Fibroblast of lung (primary cell): ENCODE measurements at regions not wholly inside any gene's neighbourhood (a gene's known extent, or its start where the extent isn't known, plus 50 kb on each side); places are given as distances from the start of the nearest gene placed in this dataset.
"Not testable (repeated sequence)": the region's sequence is repeated elsewhere in the genome, so short reads cannot be mapped to it uniquely, and the experiment has no call there.

Experiments used
- DNase-seq, 2 donors: peaks; one replicate each; pipeline versions ENCODE4 v3.0.0 to v3.0.0-alpha.2; 2010; ENCODE audit warnings: low read depth in 2 of 2
- H2AFZ ChIP-seq: 2 replicates; pipeline ENCODE4 v1.5.1; 2012; ENCODE audit warnings: low read length, control low read depth, inconsistent platforms
- H3K27ac ChIP-seq: 2 replicates; pipeline ENCODE4 v1.5.1; 2011; ENCODE audit warnings: low read length, control low read depth; ENCODE audit not compliant: insufficient read depth
- H3K27me3 ChIP-seq: 2 replicates; pipeline ENCODE4 v1.5.1; 2011; ENCODE audit warnings: mild to moderate bottlenecking, low read length; ENCODE audit not compliant: control insufficient read depth, insufficient read depth
- H3K36me3 ChIP-seq: 2 replicates; pipeline ENCODE4 v1.5.1; 2011; ENCODE audit warnings: low read length; ENCODE audit not compliant: control insufficient read depth, insufficient read depth
- H3K4me1 ChIP-seq: 2 replicates; pipeline ENCODE4 v1.5.1; 2011; ENCODE audit warnings: low read length; ENCODE audit not compliant: control insufficient read depth, insufficient read depth; ENCODE audit errors: extremely low read depth
- H3K4me2 ChIP-seq: 2 replicates; pipeline ENCODE4 v1.5.1; 2011; ENCODE audit warnings: low read length, control low read depth; ENCODE audit not compliant: insufficient read depth; ENCODE audit errors: extremely low read depth
- H3K4me3 ChIP-seq, 4 experiments: fragments of 200-600 bp in 1 of 4; sonication (generic) in 1 of 4; replicated peaks in 1 of 4; 2 replicates each; pipeline ENCODE4 v1.5.1; 2011 to 2016; ENCODE audit warnings: low read length in 4 of 4, low read depth in 3 of 4, mild to moderate bottlenecking in 3 of 4, control low read depth in 2 of 4, inconsistent platforms in 1 of 4, mixed read lengths in 1 of 4; ENCODE audit not compliant: insufficient read depth in 1 of 4; ENCODE audit errors: control extremely low read depth in 1 of 4
- H3K79me2 ChIP-seq: 2 replicates; pipeline ENCODE4 v1.5.1; 2012; ENCODE audit warnings: mild to moderate bottlenecking, low read length, inconsistent platforms; ENCODE audit not compliant: control insufficient read depth, insufficient read depth
- H3K9ac ChIP-seq: 2 replicates; pipeline ENCODE4 v1.5.1; 2011; ENCODE audit warnings: mild to moderate bottlenecking, low read length, control low read depth; ENCODE audit not compliant: insufficient read depth
- H3K9me3 ChIP-seq: 2 replicates; pipeline ENCODE4 v1.5.1; 2012; ENCODE audit warnings: low read depth, low read length; ENCODE audit not compliant: control insufficient read depth, insufficient read depth
- H4K20me1 ChIP-seq: 2 replicates; pipeline ENCODE4 v1.5.1; 2011; ENCODE audit warnings: low read length; ENCODE audit not compliant: control insufficient read depth, insufficient read depth; ENCODE audit errors: extremely low read depth

DNA sequence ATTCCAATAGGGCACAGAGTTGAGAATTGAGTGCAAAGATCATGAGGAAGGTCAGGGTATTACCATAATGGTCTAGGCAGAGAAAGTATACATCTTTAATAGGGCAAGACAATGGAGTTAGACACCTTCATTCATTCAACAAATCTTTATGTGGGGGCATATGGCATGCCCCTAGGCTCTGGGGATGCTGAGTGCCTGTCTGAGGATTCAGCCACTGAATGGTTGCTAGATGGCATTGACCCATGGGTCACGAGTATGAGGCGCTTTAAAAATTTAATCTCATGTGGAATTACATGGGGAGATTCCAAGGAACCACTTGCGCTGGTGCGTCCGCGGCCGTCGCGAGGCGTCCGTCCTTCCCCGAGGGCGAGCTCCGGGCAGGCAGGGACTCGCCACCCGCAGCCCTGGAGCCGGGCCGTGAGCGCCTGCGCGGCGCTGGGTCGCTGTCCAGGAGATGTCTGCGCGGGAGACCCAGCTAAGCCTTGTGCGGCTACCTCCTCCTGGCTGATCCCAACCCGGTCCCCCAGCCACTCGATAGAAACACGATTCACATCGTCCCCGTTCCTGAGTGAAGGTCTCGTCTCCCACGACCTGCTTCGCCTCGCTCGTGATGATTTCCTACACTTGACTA, 152.1 kb upstream of the ZNF322 start:
- not testable (repeated sequence) for H3K9me3 ChIP-seq, H3K4me2 ChIP-seq, H3K79me2 ChIP-seq, H3K27ac ChIP-seq, H3K4me1 ChIP-seq, H3K9ac ChIP-seq, DNase-seq, H3K27me3 ChIP-seq, H3K4me3 ChIP-seq, H2AFZ ChIP-seq, H3K36me3 ChIP-seq, H4K20me1 ChIP-seq

DNA sequence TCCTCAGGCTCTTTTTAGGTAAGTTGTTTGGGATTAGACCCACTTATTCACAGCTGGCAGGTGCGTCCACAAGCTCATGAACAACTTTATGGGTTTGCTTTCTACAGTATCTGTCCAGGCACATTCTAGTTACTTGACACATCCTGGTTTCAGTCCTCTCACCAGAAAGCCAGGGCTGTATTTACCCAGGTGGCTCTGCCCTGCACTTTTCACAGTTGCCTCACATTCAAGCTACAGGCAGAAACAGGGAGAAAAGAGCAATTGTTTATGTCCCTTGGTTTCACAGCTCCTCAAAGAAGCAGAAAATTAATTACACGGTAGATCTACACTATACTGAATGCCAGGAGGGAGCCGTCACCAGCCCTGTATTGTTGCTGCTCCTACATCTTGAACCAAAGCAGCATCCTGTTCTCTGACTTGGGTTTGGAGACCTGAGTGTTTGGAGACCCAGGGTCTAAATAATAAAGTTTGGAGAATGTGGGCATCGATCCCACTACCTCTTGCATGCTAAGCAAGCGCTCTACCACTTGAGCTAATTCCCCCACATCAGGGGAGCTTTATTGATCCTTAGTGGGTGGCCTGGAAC, 159.2 kb upstream of the ZNF322 start:
- H3K4me2 ChIP-seq, H3K9me3 ChIP-seq, H3K36me3 ChIP-seq, H3K79me2 ChIP-seq, H2AFZ ChIP-seq, H3K9ac ChIP-seq, H3K27ac ChIP-seq, H3K4me1 ChIP-seq, DNase-seq, H4K20me1 ChIP-seq, H3K4me3 ChIP-seq, H3K27me3 ChIP-seq: not testable (repeated sequence)

DNA sequence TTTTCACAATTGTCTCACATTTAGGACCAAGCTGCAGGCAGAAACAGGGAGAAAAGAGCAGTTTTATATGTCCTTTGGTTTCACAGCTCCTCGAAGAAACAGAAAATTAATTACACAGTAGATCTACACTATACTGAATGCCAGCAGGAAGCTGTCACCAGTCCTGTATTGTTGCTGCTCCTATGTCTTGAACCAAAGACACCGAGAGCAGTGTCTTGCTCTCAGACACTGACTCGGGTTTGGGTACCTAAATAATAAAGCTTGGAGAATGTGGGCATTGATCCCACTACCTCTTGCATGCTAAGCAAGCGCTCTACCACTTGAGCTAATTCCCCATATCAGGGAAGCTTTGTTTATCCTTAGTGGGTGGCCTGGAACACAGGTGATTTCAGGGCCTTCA, 168.4 kb upstream of the ZNF322 start:
- not testable (repeated sequence) for H3K27ac ChIP-seq, H3K9me3 ChIP-seq, H3K27me3 ChIP-seq, H3K79me2 ChIP-seq, H2AFZ ChIP-seq, H3K9ac ChIP-seq, H3K36me3 ChIP-seq, H3K4me2 ChIP-seq, H4K20me1 ChIP-seq, H3K4me3 ChIP-seq, H3K4me1 ChIP-seq, DNase-seq

DNA sequence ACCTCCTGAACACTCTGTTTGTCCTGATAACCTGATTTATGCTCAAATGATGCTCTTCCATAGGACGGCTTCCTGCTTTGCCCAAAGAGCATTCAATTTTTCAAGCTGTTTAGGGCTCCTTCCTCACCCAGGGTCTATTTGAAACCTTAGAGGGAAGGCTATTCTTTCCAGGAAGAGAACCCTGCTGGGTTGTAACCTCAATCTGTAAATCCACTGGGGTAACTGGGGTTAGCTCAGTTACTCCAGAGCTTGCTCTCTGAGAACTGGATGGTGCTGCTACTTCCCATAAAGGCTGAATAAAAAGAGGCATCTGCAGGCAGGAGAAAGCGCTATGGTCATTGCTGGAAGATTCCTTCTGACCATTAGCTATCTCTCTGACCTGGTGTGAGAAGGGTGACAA, 169.9 kb upstream of the ZNF322 start:
- H3K4me3 ChIP-seq, H3K27me3 ChIP-seq, H3K4me2 ChIP-seq, H4K20me1 ChIP-seq, H3K9ac ChIP-seq, H3K27ac ChIP-seq, H3K79me2 ChIP-seq, H3K36me3 ChIP-seq, H2AFZ ChIP-seq, H3K4me1 ChIP-seq, DNase-seq, H3K9me3 ChIP-seq: not testable (repeated sequence)

DNA sequence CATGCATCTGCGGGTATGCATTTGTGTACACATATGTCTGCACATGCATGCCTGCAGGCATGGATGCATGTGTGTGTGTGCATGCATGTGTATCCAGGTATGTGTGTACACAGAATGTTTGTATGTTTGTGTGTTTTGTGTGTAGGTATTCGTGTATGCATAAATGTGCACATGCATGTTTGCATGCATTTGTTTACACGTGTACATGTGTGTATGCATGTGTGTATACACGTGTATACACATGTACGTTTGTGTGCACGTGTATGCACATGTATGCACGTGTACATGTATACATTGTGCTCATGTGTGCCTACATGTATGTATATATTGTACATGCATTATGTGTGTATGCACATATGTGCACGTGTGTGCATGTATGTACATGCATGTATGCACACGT, 171.4 kb upstream of the ZNF322 start:
- not testable (repeated sequence) for H3K9ac ChIP-seq, H4K20me1 ChIP-seq, H3K27me3 ChIP-seq, H3K4me3 ChIP-seq, H3K4me1 ChIP-seq, H3K36me3 ChIP-seq, H3K27ac ChIP-seq, DNase-seq, H3K4me2 ChIP-seq, H3K9me3 ChIP-seq, H2AFZ ChIP-seq, H3K79me2 ChIP-seq

DNA sequence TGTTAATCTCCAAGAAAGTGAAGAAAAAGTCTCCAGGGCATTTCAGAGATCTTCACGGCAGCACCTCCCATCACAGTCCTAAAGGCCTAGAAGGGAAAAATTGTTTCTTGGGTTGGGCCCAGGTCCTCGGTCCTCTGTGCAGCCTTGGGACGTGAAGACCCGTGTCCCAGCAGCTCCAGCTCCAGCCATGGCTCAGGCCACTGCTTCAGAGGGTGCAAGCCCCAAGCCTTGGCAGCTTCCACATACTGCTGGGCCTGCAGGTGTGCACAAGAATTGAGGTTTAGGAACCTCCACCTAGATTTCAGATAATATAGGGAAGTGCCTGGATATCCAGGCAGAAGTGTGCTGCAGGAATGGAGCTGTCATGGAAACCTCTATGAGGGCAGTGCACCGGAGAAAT, 176.2 kb upstream of the ZNF322 start:
- H3K9ac ChIP-seq, H3K36me3 ChIP-seq, H3K4me2 ChIP-seq, H4K20me1 ChIP-seq, H2AFZ ChIP-seq, H3K9me3 ChIP-seq, H3K4me1 ChIP-seq, H3K4me3 ChIP-seq, H3K27me3 ChIP-seq, H3K79me2 ChIP-seq, H3K27ac ChIP-seq, DNase-seq: not testable (repeated sequence)

DNA sequence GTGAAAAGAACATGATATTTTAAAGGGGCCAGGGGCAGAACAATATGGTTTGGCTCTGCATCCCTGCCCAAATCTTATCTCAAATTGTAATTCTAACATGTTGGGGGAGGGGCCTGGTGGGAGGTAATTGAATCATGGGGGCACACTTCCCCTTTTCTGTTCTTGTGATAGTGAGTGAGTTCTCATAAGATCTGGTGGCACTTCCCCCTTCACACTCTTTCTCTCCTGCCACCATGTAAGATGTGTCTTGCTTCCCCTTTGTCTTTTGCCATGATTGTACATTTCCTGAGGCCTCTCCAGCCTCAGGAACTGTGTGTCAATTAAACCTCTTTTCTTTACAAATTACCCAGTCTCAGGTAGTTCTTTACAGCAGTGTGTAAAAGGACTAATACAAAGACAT, 177.1 kb upstream of the ZNF322 start:
- H3K9ac ChIP-seq, H4K20me1 ChIP-seq, H3K27me3 ChIP-seq, H3K4me3 ChIP-seq, H3K36me3 ChIP-seq, H3K4me1 ChIP-seq, H3K79me2 ChIP-seq, H3K9me3 ChIP-seq, H3K4me2 ChIP-seq, H2AFZ ChIP-seq, H3K27ac ChIP-seq, DNase-seq: not testable (repeated sequence)
